ENCODE measurements at regions not wholly inside any gene's neighbourhood (a gene's known extent, or its start where the extent isn't known, plus 50 kb on each side); places are given as distances from the start of the nearest gene placed in this dataset.

DNA sequence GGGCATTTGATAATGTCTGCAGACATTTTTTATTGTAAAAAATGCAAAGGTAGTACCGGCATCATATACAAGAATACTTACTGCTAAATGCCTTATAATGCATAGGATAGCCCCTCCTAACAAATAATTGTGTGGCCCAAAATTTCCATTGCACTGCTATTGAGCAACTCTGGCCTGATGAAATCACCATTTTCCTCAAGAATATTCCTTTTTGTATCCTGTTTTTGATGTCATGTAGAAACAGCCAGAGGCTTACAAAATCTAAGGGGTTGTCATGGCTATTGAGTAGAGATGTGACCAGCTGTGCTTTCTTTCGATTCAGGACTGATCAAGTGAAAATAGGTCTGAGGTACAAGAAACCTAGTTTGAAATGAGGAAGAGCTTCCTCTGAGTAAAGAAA, 854.3 kb downstream of the KCNA4 start:
- Mint-ChIP-seq H3K4me3 (no peak overlapping the region), H3K27me3 (no peaks in the 10 kb centered on the region), H3K9me3 (ENCODE audit: insufficient read depth) (peaks cover 1% of the 10 kb centered on the region), H3K27ac (no peak overlapping the region), H3K4me1 (no peaks in the 10 kb centered on the region)
- Histone ChIP-seq H3K9ac (ENCODE audit: low read length) (no peak overlapping the region), H3K4me3 (ENCODE audit: control extremely low read depth in 1 of 5, extremely low read depth in 1 of 5, insufficient read depth in 1 of 5, low read depth in 2 of 5, low read length in 4 of 5) (no peak overlapping the region), H3K4me1 (ENCODE audit: control insufficient read depth in 2 of 2, insufficient read depth in 2 of 2, low read length in 2 of 2) (no peaks in the 10 kb centered on the region), H2AFZ (ENCODE audit: insufficient read depth, low read depth, low read length, poor library complexity, severe bottlenecking) (no peak overlapping the region), H3K36me3 (replicated peaks in 1 of 2; ENCODE audit: control extremely low read depth in 1 of 2, control insufficient read depth in 1 of 2, extremely low read depth in 1 of 2, insufficient read depth in 2 of 2, low read length in 1 of 2) (no peaks in the 10 kb centered on the region), H3K79me2 (ENCODE audit: control insufficient read depth, insufficient read depth, low read length) (no peaks in the 10 kb centered on the region), H3K27me3 (replicated peaks in 1 of 4; ENCODE audit: control extremely low read depth in 1 of 4, control insufficient read depth in 3 of 4, insufficient read depth in 4 of 4, low read length in 3 of 4) (no peaks in the 10 kb centered on the region), H3K4me2 (replicated peaks; ENCODE audit: low read depth, low read length, poor library complexity, severe bottlenecking) (no peak overlapping the region), H3K27ac (ENCODE audit: low read length in 2 of 2) (no peak overlapping the region), H4K20me1 (ENCODE audit: control insufficient read depth, insufficient read depth, low read length, poor library complexity, severe bottlenecking) (no peaks in the 10 kb centered on the region), H3K9me3 (ENCODE audit: control extremely low read depth in 1 of 3, control insufficient read depth in 2 of 3, insufficient read depth in 1 of 3, low read length in 2 of 3) (no peaks in the 10 kb centered on the region)
- ChIA-PET POLR2A (no interaction called here), CTCF (no interaction called here)
- DNase-seq (no peak), ATAC-seq (ENCODE audit: low read depth) (no peak)
- no peak for TF ChIP-seq EZH2 (IDR thresholded peaks at IDR 0.05; ENCODE audit: borderline replicate concordance, insufficient read depth, low read depth, low read length, poor library complexity, severe bottlenecking)
- TF ChIP-seq, protein P1, sequence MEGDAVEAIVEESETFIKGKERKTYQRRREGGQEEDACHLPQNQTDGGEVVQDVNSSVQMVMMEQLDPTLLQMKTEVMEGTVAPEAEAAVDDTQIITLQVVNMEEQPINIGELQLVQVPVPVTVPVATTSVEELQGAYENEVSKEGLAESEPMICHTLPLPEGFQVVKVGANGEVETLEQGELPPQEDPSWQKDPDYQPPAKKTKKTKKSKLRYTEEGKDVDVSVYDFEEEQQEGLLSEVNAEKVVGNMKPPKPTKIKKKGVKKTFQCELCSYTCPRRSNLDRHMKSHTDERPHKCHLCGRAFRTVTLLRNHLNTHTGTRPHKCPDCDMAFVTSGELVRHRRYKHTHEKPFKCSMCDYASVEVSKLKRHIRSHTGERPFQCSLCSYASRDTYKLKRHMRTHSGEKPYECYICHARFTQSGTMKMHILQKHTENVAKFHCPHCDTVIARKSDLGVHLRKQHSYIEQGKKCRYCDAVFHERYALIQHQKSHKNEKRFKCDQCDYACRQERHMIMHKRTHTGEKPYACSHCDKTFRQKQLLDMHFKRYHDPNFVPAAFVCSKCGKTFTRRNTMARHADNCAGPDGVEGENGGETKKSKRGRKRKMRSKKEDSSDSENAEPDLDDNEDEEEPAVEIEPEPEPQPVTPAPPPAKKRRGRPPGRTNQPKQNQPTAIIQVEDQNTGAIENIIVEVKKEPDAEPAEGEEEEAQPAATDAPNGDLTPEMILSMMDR (IDR thresholded peaks at IDR 0.05), result no peak
- intact Hi-C loops (cut with micrococcal nuclease), result no loop called here
- WGBS (ENCODE audit: insufficient coverage), result 71% methylated on average over 1 of the region's 2 CpGs

DNA sequence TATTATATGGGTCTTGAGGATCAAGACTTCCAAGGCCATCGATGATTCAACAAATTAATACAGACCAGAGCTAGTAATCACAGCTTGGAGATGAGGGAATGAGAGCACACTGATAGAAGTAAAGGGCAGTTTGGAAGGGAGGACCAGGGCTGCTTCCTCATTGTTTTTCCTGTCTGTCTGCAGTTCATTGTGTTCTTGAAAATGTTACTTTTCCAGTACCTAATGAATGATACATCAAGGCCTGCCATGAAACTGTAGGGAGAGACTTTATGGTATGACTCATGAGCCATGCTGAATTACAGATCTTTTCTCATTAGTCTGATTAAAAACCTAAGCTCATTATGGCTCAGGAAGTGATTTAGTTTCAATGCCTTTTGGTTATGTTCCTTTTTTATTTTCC, 855.6 kb downstream of the KCNA4 start:
- ATAC-seq (ENCODE audit: low read depth) (no peak), DNase-seq (no peak)
- POLR2A ChIA-PET, result no interaction called here
- no CpG with 5 or more reads among the region's 1 CpG for WGBS (ENCODE audit: insufficient coverage)
- Histone ChIP-seq H4K20me1 (ENCODE audit: control insufficient read depth, insufficient read depth, low read length, poor library complexity, severe bottlenecking) (no peaks in the 10 kb centered on the region), H3K79me2 (ENCODE audit: control insufficient read depth, insufficient read depth, low read length) (no peaks in the 10 kb centered on the region), H3K36me3 (replicated peaks in 1 of 2; ENCODE audit: control extremely low read depth in 1 of 2, control insufficient read depth in 1 of 2, extremely low read depth in 1 of 2, insufficient read depth in 2 of 2, low read length in 1 of 2) (no peaks in the 10 kb centered on the region), H3K4me2 (replicated peaks; ENCODE audit: low read depth, low read length, poor library complexity, severe bottlenecking) (no peak overlapping the region), H3K9ac (ENCODE audit: low read length) (no peak overlapping the region), H3K4me3 (ENCODE audit: control extremely low read depth in 1 of 5, extremely low read depth in 1 of 5, insufficient read depth in 1 of 5, low read depth in 2 of 5, low read length in 4 of 5) (no peak overlapping the region), H3K4me1 (ENCODE audit: control insufficient read depth in 2 of 2, insufficient read depth in 2 of 2, low read length in 2 of 2) (no peaks in the 10 kb centered on the region), H3K27me3 (replicated peaks in 1 of 4; ENCODE audit: control extremely low read depth in 1 of 4, control insufficient read depth in 3 of 4, insufficient read depth in 4 of 4, low read length in 3 of 4) (no peaks in the 10 kb centered on the region), H3K27ac (ENCODE audit: low read length in 2 of 2) (no peak overlapping the region), H2AFZ (ENCODE audit: insufficient read depth, low read depth, low read length, poor library complexity, severe bottlenecking) (no peak overlapping the region), H3K9me3 (ENCODE audit: control extremely low read depth in 1 of 3, control insufficient read depth in 2 of 3, insufficient read depth in 1 of 3, low read length in 2 of 3) (no peaks in the 10 kb centered on the region)
- Mint-ChIP-seq H3K9me3 (ENCODE audit: insufficient read depth) (peaks cover 1% of the 10 kb centered on the region), H3K27ac (no peak overlapping the region), H3K4me1 (no peaks in the 10 kb centered on the region), H3K4me3 (no peak overlapping the region), H3K27me3 (no peaks in the 10 kb centered on the region)
- no peak for TF ChIP-seq EZH2 (IDR thresholded peaks at IDR 0.05; ENCODE audit: borderline replicate concordance, insufficient read depth, low read depth, low read length, poor library complexity, severe bottlenecking)
- TF ChIP-seq, protein P1 (IDR thresholded peaks at IDR 0.05), result no peak
- intact Hi-C loops (cut with micrococcal nuclease), result no loop called here
- CTCF ChIA-PET, result interaction anchor here (0.6 kb wide), 1 partner anchor 518 kb away, joined by 3 read pairs; no protein-coding TSS in a partner anchor

All from B cell (primary cell).